ENCODE measurements at regions not wholly inside any gene's neighbourhood (a gene's known extent, or its start where the extent isn't known, plus 50 kb on each side); places are given as distances from the start of the nearest gene placed in this dataset.
A peak's percentile ranks its signal among the peaks of the same experiment; 100 is the strongest.
"Not testable (repeated sequence)": the region's sequence is repeated elsewhere in the genome, so short reads cannot be mapped to it uniquely, and the experiment has no call there.

GRCh38 chr4:60729194-60729593 lies 470.9 kb upstream of the ADGRL3 start (continued):
- TF ChIP-seq AR (CRISPR knock-in tag; IDR thresholded peaks at IDR 0.05) (no peak), ZNF138 (CRISPR knock-in tag; conservative IDR thresholded peaks at IDR 0.05) (no peak), NR3C1 (CRISPR knock-in tag; conservative IDR thresholded peaks at IDR 0.05; ENCODE audit: low read depth) (no peak), ZNF317 (CRISPR knock-in tag; IDR thresholded peaks at IDR 0.05; ENCODE audit: borderline replicate concordance, low read depth) (no peak), SP1 (CRISPR knock-in tag; conservative IDR thresholded peaks at IDR 0.05) (no peak), CREM (CRISPR knock-in tag; IDR thresholded peaks at IDR 0.05) (no peak), MXD4 (CRISPR knock-in tag; IDR thresholded peaks at IDR 0.05; ENCODE audit: borderline replicate concordance) (no peak), TEAD4 (CRISPR knock-in tag; IDR thresholded peaks at IDR 0.05) (no peak)

GRCh38 chr4:60729764-60730163 lies 470.4 kb upstream of the ADGRL3 start:
- POLR2A ChIA-PET; DNase-seq (ENCODE audit: low spot score); H3K27ac Mint-ChIP-seq; H3K4me3 Mint-ChIP-seq; CTCF ChIA-PET; H3K4me1 Mint-ChIP-seq; H3K36me3 Mint-ChIP-seq; H3K9me3 Mint-ChIP-seq; H3K27me3 Mint-ChIP-seq (ENCODE audit: low read depth); ATAC-seq: not testable (repeated sequence)
- TF ChIP-seq HMGA2 (CRISPR knock-in tag; IDR thresholded peaks at IDR 0.05): peak; percentile 93

- no peak for TF ChIP-seq ARID4B (CRISPR knock-in tag; IDR thresholded peaks at IDR 0.05; ENCODE audit: borderline replicate concordance)
- no peak for TF ChIP-seq ZNF281 (CRISPR knock-in tag; IDR thresholded peaks at IDR 0.05)
- no peak for TF ChIP-seq ZMAT4 (CRISPR knock-in tag; IDR thresholded peaks at IDR 0.05)
- Mint-ChIP-seq H3K27ac (no peak overlapping the region), H3K4me3 (no peak overlapping the region), H3K4me1 (no peaks in the 10 kb centered on the region), H3K36me3 (no peaks in the 10 kb centered on the region), H3K9me3 (peaks cover 5% of the 10 kb centered on the region), H3K27me3 (ENCODE audit: low read depth) (no peaks in the 10 kb centered on the region; the same call in 1 of the 2 replicates)
- CTCF ChIA-PET: no interaction called here
- POLR2A ChIA-PET: no interaction called here
- DNase-seq (ENCODE audit: low spot score) (no peak), ATAC-seq (no peak)
These were observed 462.3 kb upstream of the ADGRL3 start for GRCh38 chr4:60737858-60738257.

Measured in WTC11 (cell line).